ENCODE measurements at regions not wholly inside any gene's neighbourhood (a gene's known extent, or its start where the extent isn't known, plus 50 kb on each side); places are given as distances from the start of the nearest gene placed in this dataset.

DNA sequence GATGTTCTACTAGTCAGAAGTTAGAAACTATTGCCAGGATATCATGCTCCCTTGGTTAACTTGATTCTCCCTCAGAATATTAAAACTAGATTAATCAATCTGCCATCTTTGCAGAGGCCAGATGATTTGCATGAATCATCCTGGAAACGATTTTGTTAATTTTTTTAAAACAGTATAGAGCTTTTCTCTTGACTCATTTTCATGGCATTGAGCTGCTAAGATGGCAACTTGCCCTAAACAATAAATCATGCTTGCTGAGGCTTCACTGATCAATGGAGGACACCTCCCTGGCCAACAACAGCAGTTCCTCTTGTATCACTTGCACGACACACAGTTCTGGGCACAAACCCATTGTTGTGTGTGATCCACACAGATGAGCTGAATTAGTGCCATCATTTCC, 109.1 kb downstream of the COL6A6 start:
- peaks cover 0 to 3% of the 10 kb centered on the region in 2 donors for H3K27me3 Mint-ChIP-seq
- no peaks in the 10 kb centered on the region for H3K4me1 Mint-ChIP-seq
- H3K9me3 Mint-ChIP-seq = peaks cover 0 to 2% of the 10 kb centered on the region in 2 donors
- no peaks in the 10 kb centered on the region for H3K36me3 Mint-ChIP-seq
- no peak overlapping the region for H3K27ac Mint-ChIP-seq
- no peak for ATAC-seq (replicated peaks)
- no peak for DNase-seq
- no peak overlapping the region for H3K4me3 Mint-ChIP-seq

DNA sequence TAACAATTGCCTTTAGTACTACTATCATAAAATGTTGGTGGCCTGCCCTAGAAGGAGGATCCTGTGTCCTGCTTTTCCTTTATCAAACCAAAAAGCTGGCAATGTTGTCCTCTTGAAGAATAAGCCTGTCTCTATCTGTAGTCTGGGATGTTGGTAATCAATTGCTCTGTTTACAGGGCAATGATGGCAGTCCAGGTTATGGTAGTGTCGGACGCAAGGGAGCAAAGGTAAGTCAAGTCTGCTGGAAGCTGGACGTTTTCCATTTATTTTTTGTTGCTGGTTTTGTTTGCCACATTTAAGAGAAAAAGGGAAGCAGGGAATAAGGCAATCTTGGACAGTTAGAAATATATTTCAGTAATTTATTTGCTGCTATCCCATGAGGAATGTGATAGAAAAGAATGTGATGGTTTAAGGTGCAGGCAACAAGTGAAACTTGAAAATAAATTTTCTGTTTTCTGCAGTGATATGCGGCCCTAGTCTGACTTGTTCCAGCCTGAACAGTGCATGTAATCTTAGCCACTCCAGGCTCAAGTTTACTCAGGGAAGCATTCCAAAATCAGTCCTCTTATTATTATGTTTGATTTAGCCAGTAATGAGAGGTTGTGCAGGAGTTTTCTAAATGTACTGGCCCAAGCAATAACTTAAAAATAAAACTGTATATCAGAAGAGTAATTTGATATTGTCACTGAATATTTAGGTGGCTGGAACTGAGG, 110.3 kb downstream of the COL6A6 start:
- Mint-ChIP-seq H3K9me3 (peaks cover 0 to 2% of the 10 kb centered on the region in 2 donors), H3K4me1 (no peaks in the 10 kb centered on the region), H3K27me3 (peaks cover 0 to 3% of the 10 kb centered on the region in 2 donors), H3K36me3 (no peaks in the 10 kb centered on the region), H3K27ac (no peak overlapping the region), H3K4me3 (no peak overlapping the region)
- DNase-seq (no peak), ATAC-seq (replicated peaks) (no peak)

DNA sequence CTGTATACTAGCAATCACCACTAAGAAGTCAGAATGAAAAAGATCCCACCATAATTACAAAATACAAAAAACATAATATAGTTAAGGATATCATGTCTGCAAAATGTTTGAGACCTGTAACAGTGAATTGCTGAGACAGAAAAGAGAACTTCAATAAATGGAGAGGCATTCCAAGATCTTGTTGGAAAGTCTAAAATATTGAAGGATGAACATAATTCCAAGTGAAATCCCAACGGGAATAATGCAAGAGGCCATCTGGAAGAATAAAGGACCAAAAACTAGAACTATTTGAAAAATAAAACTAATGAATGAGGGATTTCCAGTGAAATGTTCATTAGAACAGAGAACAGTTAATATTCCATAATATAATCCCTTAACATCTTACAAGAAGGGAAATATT, 110.9 kb downstream of the COL6A6 start:
- DNase-seq (no peak), ATAC-seq (replicated peaks) (no peak)
- no peaks in the 10 kb centered on the region for H3K4me1 Mint-ChIP-seq
- no peaks in the 10 kb centered on the region for H3K36me3 Mint-ChIP-seq
- H3K27me3 Mint-ChIP-seq = no peaks in the 10 kb centered on the region
- H3K27ac Mint-ChIP-seq = no peak overlapping the region
- H3K4me3 Mint-ChIP-seq = no peak overlapping the region
- peaks cover 0 to 2% of the 10 kb centered on the region in 2 donors for H3K9me3 Mint-ChIP-seq

Data from stimulated activated naive B cell treated with anti-CD40 and anti-IgM and Interleukin-4, amounts not matched to agents 10 μg/mL and 1 μg/mL and 100 μg/mL, for 72 hours (primary cell).